Gastroesophageal sphincter (tissue), 3 donors: ENCODE measurements at regions not wholly inside any gene's neighbourhood (a gene's known extent, or its start where the extent isn't known, plus 50 kb on each side); places are given as distances from the start of the nearest gene placed in this dataset.

Experiments
- CTCF ChIP-seq, 4 experiments: fragments of 200-600 bp in 2 of 4; fragments of 450-650 bp in 2 of 4; sonication (generic) in 1 of 4; IDR thresholded peaks; one replicate each; pipeline ENCODE4 v1.5.1; 2017 to 2019; ENCODE audit warnings: antibody characterized with exemption in 4 of 4, mild to moderate bottlenecking in 2 of 4, moderate library complexity in 2 of 4
- EP300 ChIP-seq: sonication (generic); formaldehyde crosslinking; IDR thresholded peaks from one replicate; pipeline ENCODE4 v1.6.1; 2017; ENCODE audit warnings: antibody characterized with exemption, mild to moderate bottlenecking
- POLR2A ChIP-seq, 2 donors: fragments of 450-650 bp; IDR thresholded peaks; one replicate each; pipeline ENCODE4 v1.6.1; 2017; ENCODE audit warnings: antibody characterized with exemption in 2 of 2, mild to moderate bottlenecking in 2 of 2, moderate library complexity in 1 of 2

- no peak for TF ChIP-seq CTCF (IDR thresholded peaks at IDR 0.05)
- TF ChIP-seq POLR2A (IDR thresholded peaks at IDR 0.05): no peak
- no peak for TF ChIP-seq EP300
Observed at GRCh38 chr12:125218952-125219351, 153.7 kb downstream of the AACS start.
